LoVo (cell line): ENCODE measurements at regions not wholly inside any gene's neighbourhood (a gene's known extent, or its start where the extent isn't known, plus 50 kb on each side); places are given as distances from the start of the nearest gene placed in this dataset.
"Not testable (repeated sequence)": the region's sequence is repeated elsewhere in the genome, so short reads cannot be mapped to it uniquely, and the experiment has no call there.

Source experiments
- DNase-seq: peaks from one replicate; pipeline ENCODE4 v3.0.0-alpha.2; 2016; ENCODE audit warnings: low spot score

GRCh38 chr2:85969367-85969766 is 80.6 kb upstream of the ST3GAL5 start:
- not testable (repeated sequence) for DNase-seq

- DNase-seq = not testable (repeated sequence)
Observed at GRCh38 chr2:85965770-85966169, 77.0 kb upstream of the ST3GAL5 start.

GRCh38 chr2:85963747-85964418 is 75.1 kb upstream of the ST3GAL5 start:
- DNase-seq = peak; percentile 48

- DNase-seq = no peak
Observed at GRCh38 chr2:85963068-85963467, 74.3 kb upstream of the ST3GAL5 start.

- no peak for DNase-seq
Observed at GRCh38 chr2:85961754-85962153, 73.0 kb upstream of the ST3GAL5 start.

GRCh38 chr2:85961053-85961452 is 72.3 kb upstream of the ST3GAL5 start:
- DNase-seq = no peak

- no peak for DNase-seq
Observed at GRCh38 chr2:85959826-85960225, 71.0 kb upstream of the ST3GAL5 start.

- DNase-seq = no peak
Observed at GRCh38 chr2:85959185-85959584, 70.4 kb upstream of the ST3GAL5 start.

GRCh38 chr2:85958731-85959130 is 69.9 kb upstream of the ST3GAL5 start:
- no peak for DNase-seq

- DNase-seq = no peak
Observed at GRCh38 chr2:85957256-85957655, 68.5 kb upstream of the ST3GAL5 start.

GRCh38 chr2:85956646-85957039 is 67.9 kb upstream of the ST3GAL5 start:
- DNase-seq = no peak

- no peak for DNase-seq
Observed at GRCh38 chr2:85954590-85955458, 66.0 kb upstream of the ST3GAL5 start.

GRCh38 chr2:85954192-85954589 is 65.4 kb upstream of the ST3GAL5 start:
- DNase-seq = no peak

- DNase-seq = no peak
Observed at GRCh38 chr2:85953476-85953875, 64.7 kb upstream of the ST3GAL5 start.

- DNase-seq = no peak
Observed at GRCh38 chr2:85952196-85952734, 63.5 kb upstream of the ST3GAL5 start.

GRCh38 chr2:85951351-85952067 is 62.7 kb upstream of the ST3GAL5 start:
- DNase-seq = no peak

GRCh38 chr2:85950743-85951142 is 62.0 kb upstream of the ST3GAL5 start:
- no peak for DNase-seq

GRCh38 chr2:85949280-85949679 is 60.5 kb upstream of the ST3GAL5 start:
- DNase-seq = no peak

- no peak for DNase-seq
Observed at GRCh38 chr2:85947593-85947992, 58.8 kb upstream of the ST3GAL5 start.

GRCh38 chr2:85945586-85945985 is 56.8 kb upstream of the ST3GAL5 start:
- no peak for DNase-seq

GRCh38 chr2:85945172-85945571 is 56.4 kb upstream of the ST3GAL5 start:
- no peak for DNase-seq

- no peak for DNase-seq
Observed at GRCh38 chr2:85942346-85942957, 53.7 kb upstream of the ST3GAL5 start.
